ENCODE measurements at regions not wholly inside any gene's neighbourhood (a gene's known extent, or its start where the extent isn't known, plus 50 kb on each side); places are given as distances from the start of the nearest gene placed in this dataset.

- H3F3A ChIP-seq (ENCODE audit: insufficient read depth, low read length), result no peaks in the 10 kb centered on the region
- no peaks in the 10 kb centered on the region for H3K36me3 ChIP-seq (replicated peaks; ENCODE audit: insufficient read depth, low read length)
- TF ChIP-seq CTCF (IDR thresholded peaks at IDR 0.05; ENCODE audit: low read length) (no peak), EZH2phosphoT487 (IDR thresholded peaks at IDR 0.05; ENCODE audit: low read length) (no peak), EZH2 (optimal IDR thresholded peaks at IDR 0.05; ENCODE audit: low read depth, low read length) (no peak)
- H2AFZ ChIP-seq (ENCODE audit: low read length), result no peak overlapping the region
- no peaks in the 10 kb centered on the region for H3K9me3 ChIP-seq (replicated peaks; ENCODE audit: insufficient read depth, low read length)
- no peaks in the 10 kb centered on the region for H3K4me1 ChIP-seq (ENCODE audit: low read length)
- H3K9me2 ChIP-seq (replicated peaks; ENCODE audit: insufficient read depth, low read length), result no peaks in the 10 kb centered on the region
- no peaks in the 10 kb centered on the region for H3K27me3 ChIP-seq (replicated peaks; ENCODE audit: insufficient read depth, low read length)
- no peaks in the 10 kb centered on the region for H3K79me2 ChIP-seq (ENCODE audit: low read length)
- no peaks in the 10 kb centered on the region for H4K20me1 ChIP-seq (ENCODE audit: insufficient read depth, low read length)
- H3K9ac ChIP-seq (ENCODE audit: low read length), result no peak overlapping the region
- no peak overlapping the region for H3K4me2 ChIP-seq (ENCODE audit: low read depth, low read length)
- no peak overlapping the region for H3K27ac ChIP-seq (ENCODE audit: low read length)
- no peak overlapping the region for H3K4me3 ChIP-seq (ENCODE audit: low read length)
- DNase-seq, result no peak
These were observed 282.3 kb downstream of the CNTN3 start for GRCh38 chr3:74332165-74332564.

- Histone ChIP-seq H3F3A (ENCODE audit: insufficient read depth, low read length) (no peaks in the 10 kb centered on the region), H3K36me3 (replicated peaks; ENCODE audit: insufficient read depth, low read length) (no peaks in the 10 kb centered on the region), H2AFZ (ENCODE audit: low read length) (no peak overlapping the region), H3K4me2 (ENCODE audit: low read depth, low read length) (no peak overlapping the region), H3K4me1 (ENCODE audit: low read length) (no peaks in the 10 kb centered on the region), H3K9me3 (replicated peaks; ENCODE audit: insufficient read depth, low read length) (no peaks in the 10 kb centered on the region), H3K27me3 (replicated peaks; ENCODE audit: insufficient read depth, low read length) (no peaks in the 10 kb centered on the region), H3K9me2 (replicated peaks; ENCODE audit: insufficient read depth, low read length) (no peaks in the 10 kb centered on the region), H4K20me1 (ENCODE audit: insufficient read depth, low read length) (no peaks in the 10 kb centered on the region), H3K9ac (ENCODE audit: low read length) (no peak overlapping the region), H3K4me3 (ENCODE audit: low read length) (no peak overlapping the region), H3K27ac (ENCODE audit: low read length) (no peak overlapping the region), H3K79me2 (ENCODE audit: low read length) (no peaks in the 10 kb centered on the region)
- no peak for DNase-seq
- TF ChIP-seq CTCF (IDR thresholded peaks at IDR 0.05; ENCODE audit: low read length) (no peak), EZH2phosphoT487 (IDR thresholded peaks at IDR 0.05; ENCODE audit: low read length) (no peak), EZH2 (optimal IDR thresholded peaks at IDR 0.05; ENCODE audit: low read depth, low read length) (no peak)
These were observed 282.7 kb downstream of the CNTN3 start for GRCh38 chr3:74331711-74332110.

GRCh38 chr3:74329096-74329495, 285.4 kb downstream of the CNTN3 start:
- Histone ChIP-seq H3K27ac (ENCODE audit: low read length) (no peak overlapping the region), H4K20me1 (ENCODE audit: insufficient read depth, low read length) (no peaks in the 10 kb centered on the region), H3F3A (ENCODE audit: insufficient read depth, low read length) (no peaks in the 10 kb centered on the region), H3K9me2 (replicated peaks; ENCODE audit: insufficient read depth, low read length) (no peaks in the 10 kb centered on the region), H3K4me2 (ENCODE audit: low read depth, low read length) (no peak overlapping the region), H3K79me2 (ENCODE audit: low read length) (no peaks in the 10 kb centered on the region), H3K9ac (ENCODE audit: low read length) (no peak overlapping the region), H3K9me3 (replicated peaks; ENCODE audit: insufficient read depth, low read length) (no peaks in the 10 kb centered on the region), H3K27me3 (replicated peaks; ENCODE audit: insufficient read depth, low read length) (no peaks in the 10 kb centered on the region), H2AFZ (ENCODE audit: low read length) (no peak overlapping the region), H3K4me3 (ENCODE audit: low read length) (no peak overlapping the region), H3K36me3 (replicated peaks; ENCODE audit: insufficient read depth, low read length) (no peaks in the 10 kb centered on the region), H3K4me1 (ENCODE audit: low read length) (no peaks in the 10 kb centered on the region)
- no peak for DNase-seq
- TF ChIP-seq EZH2 (optimal IDR thresholded peaks at IDR 0.05; ENCODE audit: low read depth, low read length) (no peak), EZH2phosphoT487 (IDR thresholded peaks at IDR 0.05; ENCODE audit: low read length) (no peak), CTCF (IDR thresholded peaks at IDR 0.05; ENCODE audit: low read length) (no peak)
